DOHH2 (cell line): ENCODE measurements at regions not wholly inside any gene's neighbourhood (a gene's known extent, or its start where the extent isn't known, plus 50 kb on each side); places are given as distances from the start of the nearest gene placed in this dataset.
"Not testable (repeated sequence)": the region's sequence is repeated elsewhere in the genome, so short reads cannot be mapped to it uniquely, and the experiment has no call there.

Source experiments
- H3F3A ChIP-seq: fragments of 200-600 bp; sonication (generic), shearing (Covaris generic); 2 replicates; pipeline ENCODE4 v1.6.0; 2016; ENCODE audit warnings: antibody characterized with exemption, mild to moderate bottlenecking; ENCODE audit not compliant: control insufficient read depth, insufficient read depth
- H3K27ac ChIP-seq: fragments of 200-600 bp; sonication (generic); 2 replicates; pipeline ENCODE4 v1.5.1; 2014; ENCODE audit warnings: low read depth, mild to moderate bottlenecking, low read length, moderate library complexity
- H3K27me3 ChIP-seq: fragments of 200-600 bp; sonication (generic); 2 replicates; pipeline ENCODE4 v1.6.1; 2014; ENCODE audit warnings: mild to moderate bottlenecking, low read length, mixed read lengths; ENCODE audit not compliant: control insufficient read depth
- H3K36me3 ChIP-seq: fragments of 200-600 bp; sonication (generic); 2 replicates; pipeline ENCODE4 v1.6.1; 2014; ENCODE audit warnings: mild to moderate bottlenecking, low read length, moderate library complexity, mixed read lengths; ENCODE audit not compliant: control insufficient read depth
- H3K4me1 ChIP-seq: fragments of 200-600 bp; sonication (generic); 2 replicates; pipeline ENCODE4 v1.6.1; 2014; ENCODE audit warnings: mild to moderate bottlenecking, low read length, mixed read lengths; ENCODE audit not compliant: control insufficient read depth
- H3K4me2 ChIP-seq: fragments of 200-600 bp; sonication (generic); 2 replicates; pipeline ENCODE4 v1.6.0; 2014; ENCODE audit warnings: mild to moderate bottlenecking, low read length, moderate library complexity
- H3K4me3 ChIP-seq: fragments of 200-600 bp; sonication (generic); 2 replicates; pipeline ENCODE4 v1.5.1; 2014; ENCODE audit warnings: mild to moderate bottlenecking, low read length, mixed read lengths
- H3K79me2 ChIP-seq: fragments of 200-600 bp; sonication (generic); 2 replicates; pipeline ENCODE4 v1.6.1; 2014; ENCODE audit warnings: mild to moderate bottlenecking, low read length, mixed read lengths; ENCODE audit not compliant: control insufficient read depth
- H3K9me2 ChIP-seq: fragments of 200-600 bp; sonication (generic); replicated peaks from 2 replicates; pipeline ENCODE4 v1.6.1; 2014; ENCODE audit warnings: mild to moderate bottlenecking, low read length, mixed read lengths; ENCODE audit not compliant: control insufficient read depth
- H3K9me3 ChIP-seq: fragments of 200-600 bp; sonication (generic); 2 replicates; pipeline ENCODE4 v1.6.1; 2014; ENCODE audit warnings: antibody characterized with exemption, low read length, mixed read lengths; ENCODE audit not compliant: control insufficient read depth, insufficient read depth
- H4K20me1 ChIP-seq: fragments of 200-600 bp; sonication (generic); 2 replicates; pipeline ENCODE4 v1.6.0; 2014; ENCODE audit warnings: low read depth, mild to moderate bottlenecking, antibody characterized with exemption, low read length, moderate library complexity; ENCODE audit not compliant: control insufficient read depth, insufficient read depth
- EZH2phosphoT487 ChIP-seq: fragments of 200-600 bp; sonication (generic); IDR thresholded peaks from 2 replicates; pipeline ENCODE4 v1.6.1; 2017; ENCODE audit warnings: borderline replicate concordance, mild to moderate bottlenecking, antibody characterized with exemption, low read length, moderate library complexity, mixed read lengths
- TF ChIP-seq, protein P1 (sequence below): fragments of 200-600 bp; sonication (generic); IDR thresholded peaks from one replicate; pipeline ENCODE4 v1.5.1; 2014; ENCODE audit warnings: antibody characterized with exemption, mild to moderate bottlenecking, low read depth, low read length; ENCODE audit not compliant: poor library complexity, severe bottlenecking

DNA sequence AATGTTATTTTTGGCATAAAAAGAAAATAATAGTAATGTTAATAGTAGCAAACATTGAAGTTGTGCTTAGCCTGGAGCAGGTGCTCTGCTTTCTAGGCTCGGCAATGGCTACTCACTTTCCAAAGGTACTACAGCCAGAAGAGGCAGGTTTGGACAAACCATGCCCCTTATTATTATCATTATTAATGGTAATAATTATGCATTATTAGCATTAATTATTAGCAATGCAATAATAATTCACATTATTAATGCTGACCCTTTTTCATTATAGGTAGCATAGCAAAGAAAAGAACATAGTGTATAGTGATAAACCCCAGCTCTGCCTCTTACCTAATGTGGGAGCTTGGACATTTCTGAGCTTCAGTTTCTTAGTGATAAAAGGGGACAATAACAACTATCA lies 171.4 kb downstream of the EDEM1 start:
- H3K9me2 ChIP-seq, result no peaks in the 10 kb centered on the region
- no peaks in the 10 kb centered on the region for H4K20me1 ChIP-seq
- peaks cover 8% of the 10 kb centered on the region for H3K27me3 ChIP-seq
- no peaks in the 10 kb centered on the region for H3K9me3 ChIP-seq
- H3K4me2 ChIP-seq, result no peak overlapping the region
- no peak overlapping the region for H3K27ac ChIP-seq
- H3K4me1 ChIP-seq, result no peaks in the 10 kb centered on the region
- no peaks in the 10 kb centered on the region for H3K36me3 ChIP-seq
- H3F3A ChIP-seq, result no peaks in the 10 kb centered on the region
- H3K79me2 ChIP-seq, result no peaks in the 10 kb centered on the region
- TF ChIP-seq EZH2phosphoT487, result no peak
- TF ChIP-seq, protein P1, sequence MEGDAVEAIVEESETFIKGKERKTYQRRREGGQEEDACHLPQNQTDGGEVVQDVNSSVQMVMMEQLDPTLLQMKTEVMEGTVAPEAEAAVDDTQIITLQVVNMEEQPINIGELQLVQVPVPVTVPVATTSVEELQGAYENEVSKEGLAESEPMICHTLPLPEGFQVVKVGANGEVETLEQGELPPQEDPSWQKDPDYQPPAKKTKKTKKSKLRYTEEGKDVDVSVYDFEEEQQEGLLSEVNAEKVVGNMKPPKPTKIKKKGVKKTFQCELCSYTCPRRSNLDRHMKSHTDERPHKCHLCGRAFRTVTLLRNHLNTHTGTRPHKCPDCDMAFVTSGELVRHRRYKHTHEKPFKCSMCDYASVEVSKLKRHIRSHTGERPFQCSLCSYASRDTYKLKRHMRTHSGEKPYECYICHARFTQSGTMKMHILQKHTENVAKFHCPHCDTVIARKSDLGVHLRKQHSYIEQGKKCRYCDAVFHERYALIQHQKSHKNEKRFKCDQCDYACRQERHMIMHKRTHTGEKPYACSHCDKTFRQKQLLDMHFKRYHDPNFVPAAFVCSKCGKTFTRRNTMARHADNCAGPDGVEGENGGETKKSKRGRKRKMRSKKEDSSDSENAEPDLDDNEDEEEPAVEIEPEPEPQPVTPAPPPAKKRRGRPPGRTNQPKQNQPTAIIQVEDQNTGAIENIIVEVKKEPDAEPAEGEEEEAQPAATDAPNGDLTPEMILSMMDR, result no peak
- no peak overlapping the region for H3K4me3 ChIP-seq

DNA sequence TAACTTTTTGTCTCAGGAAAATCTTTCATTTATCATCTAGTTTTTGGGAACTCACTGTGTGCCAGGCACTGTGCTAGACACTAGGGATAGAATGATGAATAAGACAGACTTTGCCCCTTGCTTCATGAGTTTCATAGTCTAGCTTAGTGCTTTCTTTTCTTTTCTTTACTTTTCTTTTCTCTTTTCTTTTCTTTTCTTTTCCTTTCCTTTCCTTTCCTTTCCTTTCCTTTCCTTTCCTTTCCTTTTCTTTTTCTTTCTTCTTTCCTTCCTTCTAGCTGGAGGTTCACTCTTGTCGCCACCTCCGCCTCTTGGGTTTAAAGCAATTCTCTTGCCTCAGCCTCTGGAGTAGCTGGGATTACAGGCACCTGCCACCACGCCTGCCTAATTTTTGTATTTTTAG lies 172.9 kb downstream of the EDEM1 start:
- peaks cover 8% of the 10 kb centered on the region for H3K27me3 ChIP-seq
- H3K36me3 ChIP-seq, result no peaks in the 10 kb centered on the region
- H3F3A ChIP-seq, result no peaks in the 10 kb centered on the region
- TF ChIP-seq, protein P1, result no peak
- no peak for TF ChIP-seq EZH2phosphoT487
- no peaks in the 10 kb centered on the region for H3K4me1 ChIP-seq
- H3K79me2 ChIP-seq, result no peaks in the 10 kb centered on the region
- H3K9me3 ChIP-seq, result no peaks in the 10 kb centered on the region
- H3K9me2 ChIP-seq, result no peaks in the 10 kb centered on the region
- no peak overlapping the region for H3K27ac ChIP-seq
- H4K20me1 ChIP-seq, result no peaks in the 10 kb centered on the region
- H3K4me2 ChIP-seq, result no peak overlapping the region
- H3K4me3 ChIP-seq, result no peak overlapping the region

DNA sequence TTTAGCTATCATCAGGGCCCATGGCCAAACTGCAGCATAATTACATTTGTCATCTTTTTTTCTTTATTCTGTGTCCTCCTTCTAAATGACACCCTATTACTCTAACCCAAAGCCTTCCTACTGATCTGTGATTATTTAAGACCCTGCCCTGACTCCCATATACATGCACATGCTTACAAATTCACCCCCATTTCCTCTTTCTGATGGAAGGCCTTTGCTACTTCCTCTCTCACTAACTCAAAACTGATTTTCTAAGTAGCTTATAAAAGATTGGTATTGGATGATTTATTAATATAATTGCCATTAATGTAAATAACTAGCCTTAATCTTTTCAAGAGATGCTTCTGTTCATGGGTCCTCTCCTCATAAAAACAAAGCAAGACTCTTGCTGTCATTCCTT lies 179.2 kb downstream of the EDEM1 start:
- H3K4me3 ChIP-seq, result no peak overlapping the region
- TF ChIP-seq, protein P1, result no peak
- TF ChIP-seq EZH2phosphoT487, result no peak

DNA sequence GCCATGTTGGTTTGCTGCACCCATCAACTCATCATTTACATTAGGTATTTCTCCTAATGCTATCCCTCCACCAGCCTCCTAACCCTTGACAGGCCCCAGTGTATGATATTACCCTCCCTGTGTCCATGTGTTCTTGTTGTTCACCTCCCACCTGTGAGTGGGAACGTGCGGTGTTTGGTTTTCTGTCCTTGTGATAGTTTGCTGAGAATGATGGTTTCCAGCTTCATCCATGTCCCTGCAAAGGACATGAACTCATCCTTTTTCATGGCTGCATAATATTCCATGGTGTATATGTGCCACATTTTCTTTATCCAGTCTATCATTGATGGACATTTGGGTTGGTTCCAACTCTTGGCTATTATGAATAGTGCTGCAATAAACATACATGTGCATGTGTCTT lies 184.0 kb downstream of the EDEM1 start:
- not testable (repeated sequence) for H3K4me2 ChIP-seq, H3K27ac ChIP-seq, H3K36me3 ChIP-seq, H3K27me3 ChIP-seq, H3K9me3 ChIP-seq, H3K79me2 ChIP-seq, H3F3A ChIP-seq, H3K9me2 ChIP-seq, H3K4me1 ChIP-seq, H3K4me3 ChIP-seq, H4K20me1 ChIP-seq

More for the DNA sequence above, 179.2 kb downstream of the EDEM1 start:
- H3F3A ChIP-seq, result no peaks in the 10 kb centered on the region
- H3K27me3 ChIP-seq, result no peaks in the 10 kb centered on the region
- H3K4me1 ChIP-seq, result no peaks in the 10 kb centered on the region
- H3K79me2 ChIP-seq, result no peaks in the 10 kb centered on the region
- no peaks in the 10 kb centered on the region for H3K9me2 ChIP-seq
- H3K36me3 ChIP-seq, result no peaks in the 10 kb centered on the region
- no peak overlapping the region for H3K4me2 ChIP-seq
- no peak overlapping the region for H3K27ac ChIP-seq
- H4K20me1 ChIP-seq, result no peaks in the 10 kb centered on the region
- no peaks in the 10 kb centered on the region for H3K9me3 ChIP-seq
